GM19193 (cell line): ENCODE measurements at regions not wholly inside any gene's neighbourhood (a gene's known extent, or its start where the extent isn't known, plus 50 kb on each side); places are given as distances from the start of the nearest gene placed in this dataset.

Source experiments
- POLR2A ChIP-seq: IDR thresholded peaks from 4 replicates; pipeline ENCODE4 v1.6.1; 2011; ENCODE audit not compliant: insufficient read depth, insufficient read length; ENCODE audit errors: extremely low read depth

DNA sequence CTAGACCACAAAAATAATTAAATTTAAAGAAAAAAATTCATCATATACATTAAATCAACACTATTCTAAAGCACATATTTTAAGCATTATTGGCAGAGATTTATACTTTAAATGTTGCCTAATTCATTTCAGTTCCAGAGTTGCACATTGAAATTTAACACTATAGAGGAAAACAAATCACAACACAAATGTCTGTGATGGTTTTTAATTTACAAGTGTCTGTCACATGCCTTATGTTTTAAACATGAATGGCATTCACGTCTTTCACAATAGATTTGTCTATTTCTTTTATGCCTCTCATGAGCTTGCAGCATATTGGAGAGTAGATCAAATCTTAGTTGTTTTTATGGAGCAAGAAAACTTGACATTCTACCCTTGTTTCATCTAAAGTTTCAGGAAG, 811.3 kb downstream of the NLGN4X start:
- no peak for TF ChIP-seq POLR2A

- no peak for TF ChIP-seq POLR2A
These were observed 812.9 kb downstream of the NLGN4X start for GRCh38 chrX:5415738-5416137.

GRCh38 chrX:5409106-5409505, 819.6 kb downstream of the NLGN4X start:
- TF ChIP-seq POLR2A = no peak

DNA sequence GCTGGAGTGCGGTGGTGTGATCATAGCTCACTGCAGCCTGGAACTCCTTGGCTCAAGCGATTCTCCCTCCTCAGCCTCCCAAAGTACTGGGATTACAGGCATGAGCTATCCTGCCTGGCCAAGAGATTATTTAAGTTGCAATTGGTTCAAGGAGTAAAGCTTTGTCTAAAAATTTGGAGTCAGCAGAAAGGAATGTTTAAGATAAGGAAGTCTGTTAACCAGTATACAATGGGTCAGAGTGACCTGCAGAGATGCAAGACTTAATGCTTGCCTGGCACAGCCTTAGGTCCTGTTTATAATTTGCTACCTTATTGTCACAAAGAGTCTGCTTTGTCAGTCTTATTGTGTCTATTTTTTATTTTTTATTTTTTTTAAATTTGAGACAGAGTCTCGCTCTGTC, 826.2 kb downstream of the NLGN4X start:
- no peak for TF ChIP-seq POLR2A

- TF ChIP-seq POLR2A = no peak
These were observed 829.3 kb downstream of the NLGN4X start for GRCh38 chrX:5399403-5399802.

- TF ChIP-seq POLR2A = no peak
These were observed 831.3 kb downstream of the NLGN4X start for GRCh38 chrX:5397409-5397808.

- no peak for TF ChIP-seq POLR2A
These were observed 838.3 kb downstream of the NLGN4X start for GRCh38 chrX:5390376-5390775.

GRCh38 chrX:5388087-5388486, 840.6 kb downstream of the NLGN4X start:
- no peak for TF ChIP-seq POLR2A

DNA sequence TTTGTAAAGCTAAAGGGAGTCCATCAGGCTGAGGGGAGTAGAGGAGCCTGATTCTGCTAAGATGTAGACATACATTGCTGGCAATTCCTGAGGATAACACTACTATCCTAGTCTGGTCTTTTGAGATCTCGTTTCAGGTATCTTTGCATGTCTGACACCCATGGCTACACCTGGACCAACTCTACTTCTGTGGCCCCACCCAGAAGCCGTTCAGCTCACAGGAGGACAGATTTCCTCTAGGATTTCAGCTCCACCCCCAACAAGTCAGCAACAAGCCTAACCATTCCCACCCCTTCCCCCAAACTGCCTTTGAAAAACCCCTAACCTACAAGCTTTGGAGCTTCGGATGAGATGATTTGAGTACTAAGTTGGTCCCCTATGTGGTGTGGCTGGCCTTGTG, 848.2 kb downstream of the NLGN4X start:
- no peak for TF ChIP-seq POLR2A

GRCh38 chrX:5341902-5342301, 886.8 kb downstream of the NLGN4X start:
- no peak for TF ChIP-seq POLR2A

DNA sequence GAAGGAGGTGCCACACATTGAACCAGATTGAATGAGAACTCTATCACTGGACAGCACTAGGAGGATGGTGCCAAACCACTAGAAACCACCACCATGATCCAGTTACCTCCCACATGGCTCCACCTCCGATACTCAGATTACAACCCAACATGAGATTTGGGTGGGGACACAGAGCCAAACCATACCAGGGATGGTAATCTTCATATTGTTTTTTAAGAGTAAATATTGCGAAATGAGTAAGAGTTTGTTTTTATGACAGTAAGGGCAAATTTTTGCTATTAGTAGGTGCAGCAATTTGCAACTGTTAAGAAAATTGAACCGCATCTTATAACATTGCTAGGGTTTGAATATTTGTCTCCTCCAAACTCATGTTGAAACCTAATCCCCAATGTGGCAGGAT, 891.5 kb downstream of the NLGN4X start:
- no peak for TF ChIP-seq POLR2A

- TF ChIP-seq POLR2A = no peak
These were observed 904.1 kb downstream of the NLGN4X start for GRCh38 chrX:5324546-5324945.

- no peak for TF ChIP-seq POLR2A
These were observed 914.5 kb downstream of the NLGN4X start for GRCh38 chrX:5314148-5314547.

GRCh38 chrX:5307416-5307815, 921.3 kb downstream of the NLGN4X start:
- TF ChIP-seq POLR2A = no peak

- no peak for TF ChIP-seq POLR2A
These were observed 922.0 kb downstream of the NLGN4X start for GRCh38 chrX:5306654-5307121.

GRCh38 chrX:5305452-5305851, 923.2 kb downstream of the NLGN4X start:
- TF ChIP-seq POLR2A = no peak

- no peak for TF ChIP-seq POLR2A
These were observed 933.7 kb downstream of the NLGN4X start for GRCh38 chrX:5295004-5295403.
